Loucy (cell line): ENCODE measurements at regions not wholly inside any gene's neighbourhood (a gene's known extent, or its start where the extent isn't known, plus 50 kb on each side); places are given as distances from the start of the nearest gene placed in this dataset.

ENCODE experiments used
- H2AFZ ChIP-seq: fragments of 200-600 bp; sonication (generic); 2 replicates; pipeline ENCODE4 v1.6.0; 2016; ENCODE audit warnings: antibody characterized with exemption, mild to moderate bottlenecking, low read length, moderate library complexity
- H3F3A ChIP-seq: fragments of 200-600 bp; 2 replicates; pipeline ENCODE4 v1.6.0; 2016; ENCODE audit warnings: antibody characterized with exemption, low read depth, mild to moderate bottlenecking
- H3K27me3 ChIP-seq: fragments of 200-600 bp; sonication (generic); 2 replicates; pipeline ENCODE4 v1.6.1; 2014; ENCODE audit warnings: low read length, mild to moderate bottlenecking; ENCODE audit not compliant: insufficient read depth, poor library complexity, severe bottlenecking
- H3K36me3 ChIP-seq: fragments of 200-600 bp; sonication (generic); 2 replicates; pipeline ENCODE4 v1.6.1; 2016; ENCODE audit warnings: low read length; ENCODE audit not compliant: insufficient read depth
- H3K4me1 ChIP-seq: fragments of 200-600 bp; sonication (generic); 2 replicates; pipeline ENCODE4 v1.5.1; 2014; ENCODE audit warnings: low read length, mild to moderate bottlenecking; ENCODE audit not compliant: insufficient read depth, poor library complexity, severe bottlenecking
- H3K4me2 ChIP-seq: fragments of 200-600 bp; sonication (generic); 2 replicates; pipeline ENCODE4 v1.6.0; 2014; ENCODE audit warnings: antibody characterized with exemption, low read length, low read depth, mild to moderate bottlenecking; ENCODE audit not compliant: poor library complexity, severe bottlenecking
- H3K4me3 ChIP-seq: fragments of 200-600 bp; sonication (generic); 2 replicates; pipeline ENCODE4 v1.5.1; 2014; ENCODE audit warnings: low read length, mild to moderate bottlenecking, mixed read lengths; ENCODE audit not compliant: poor library complexity, severe bottlenecking
- H3K79me2 ChIP-seq: fragments of 200-600 bp; sonication (generic); 2 replicates; pipeline ENCODE4 v1.6.1; 2014; ENCODE audit warnings: low read length; ENCODE audit not compliant: insufficient read depth
- H3K9ac ChIP-seq: fragments of 200-600 bp; sonication (generic); 2 replicates; pipeline ENCODE4 v1.6.0; 2014; ENCODE audit warnings: mild to moderate bottlenecking, low read depth, low read length, moderate library complexity; ENCODE audit not compliant: poor library complexity, severe bottlenecking
- H3K9me2 ChIP-seq: fragments of 200-600 bp; sonication (generic); replicated peaks from 2 replicates; pipeline ENCODE4 v1.6.1; 2016; ENCODE audit warnings: low read depth, low read length, mixed read lengths
- H3K9me3 ChIP-seq: fragments of 200-600 bp; sonication (generic); 2 replicates; pipeline ENCODE4 v1.6.1; 2014; ENCODE audit warnings: mild to moderate bottlenecking, antibody characterized with exemption, low read length, low read depth; ENCODE audit not compliant: insufficient read depth
- H4K20me1 ChIP-seq: fragments of 200-600 bp; sonication (generic); 2 replicates; pipeline ENCODE4 v1.6.0; 2014; ENCODE audit warnings: antibody characterized with exemption, low read length, mild to moderate bottlenecking; ENCODE audit not compliant: insufficient read depth, poor library complexity, severe bottlenecking
- EZH2phosphoT487 ChIP-seq: fragments of 200-600 bp; IDR thresholded peaks from 2 replicates; pipeline ENCODE4 v1.6.1; 2018; ENCODE audit warnings: antibody characterized with exemption, mild to moderate bottlenecking, moderate library complexity, borderline replicate concordance
- TF ChIP-seq, protein P1 (sequence below): fragments of 200-600 bp; sonication (generic); conservative IDR thresholded peaks from 2 replicates; pipeline ENCODE4 v1.5.1; 2014; ENCODE audit warnings: mild to moderate bottlenecking, antibody characterized with exemption, low read length

DNA sequence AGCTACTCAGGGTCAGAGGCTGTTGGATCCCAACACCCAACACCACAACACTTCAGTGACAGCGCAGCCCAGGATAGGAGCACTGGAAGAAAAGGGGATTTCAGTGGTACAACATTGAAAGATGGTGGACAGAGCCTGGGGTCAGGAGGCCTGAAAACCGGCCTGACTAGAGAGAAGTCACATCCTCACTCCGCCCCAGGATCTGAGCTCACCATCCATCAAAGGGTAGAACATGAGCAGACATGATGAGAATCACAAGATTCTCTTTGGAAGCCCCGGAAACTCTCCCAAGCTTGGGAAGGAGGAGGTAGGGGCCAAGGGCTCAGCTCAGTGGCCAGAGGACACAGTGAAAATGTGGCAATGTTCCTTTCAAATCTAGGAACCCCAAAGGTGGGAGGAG, 271.3 kb downstream of the NPHP4 start:
- Histone ChIP-seq H3K27me3 (no peaks in the 10 kb centered on the region), H3F3A (no peaks in the 10 kb centered on the region), H3K4me1 (no peaks in the 10 kb centered on the region), H3K79me2 (no peaks in the 10 kb centered on the region), H3K4me2 (no peak overlapping the region), H3K9me2 (no peaks in the 10 kb centered on the region), H2AFZ (no peak overlapping the region), H3K9me3 (peaks cover 4% of the 10 kb centered on the region; the same call in 1 of the 2 replicates), H4K20me1 (no peaks in the 10 kb centered on the region), H3K4me3 (no peak overlapping the region), H3K36me3 (no peaks in the 10 kb centered on the region), H3K9ac (no peak overlapping the region)
- TF ChIP-seq, protein P1, sequence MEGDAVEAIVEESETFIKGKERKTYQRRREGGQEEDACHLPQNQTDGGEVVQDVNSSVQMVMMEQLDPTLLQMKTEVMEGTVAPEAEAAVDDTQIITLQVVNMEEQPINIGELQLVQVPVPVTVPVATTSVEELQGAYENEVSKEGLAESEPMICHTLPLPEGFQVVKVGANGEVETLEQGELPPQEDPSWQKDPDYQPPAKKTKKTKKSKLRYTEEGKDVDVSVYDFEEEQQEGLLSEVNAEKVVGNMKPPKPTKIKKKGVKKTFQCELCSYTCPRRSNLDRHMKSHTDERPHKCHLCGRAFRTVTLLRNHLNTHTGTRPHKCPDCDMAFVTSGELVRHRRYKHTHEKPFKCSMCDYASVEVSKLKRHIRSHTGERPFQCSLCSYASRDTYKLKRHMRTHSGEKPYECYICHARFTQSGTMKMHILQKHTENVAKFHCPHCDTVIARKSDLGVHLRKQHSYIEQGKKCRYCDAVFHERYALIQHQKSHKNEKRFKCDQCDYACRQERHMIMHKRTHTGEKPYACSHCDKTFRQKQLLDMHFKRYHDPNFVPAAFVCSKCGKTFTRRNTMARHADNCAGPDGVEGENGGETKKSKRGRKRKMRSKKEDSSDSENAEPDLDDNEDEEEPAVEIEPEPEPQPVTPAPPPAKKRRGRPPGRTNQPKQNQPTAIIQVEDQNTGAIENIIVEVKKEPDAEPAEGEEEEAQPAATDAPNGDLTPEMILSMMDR, result no peak
- no peak for TF ChIP-seq EZH2phosphoT487

GRCh38 chr1:5720484-5720883, 271.7 kb downstream of the NPHP4 start:
- no peaks in the 10 kb centered on the region for H3K4me1 ChIP-seq
- TF ChIP-seq, protein P1, result no peak
- TF ChIP-seq EZH2phosphoT487, result no peak
- H4K20me1 ChIP-seq, result no peaks in the 10 kb centered on the region
- H3K9me3 ChIP-seq, result peaks cover 9% of the 10 kb centered on the region; the same call in 1 of the 2 replicates
- no peaks in the 10 kb centered on the region for H3K79me2 ChIP-seq
- no peak overlapping the region for H3K9ac ChIP-seq
- H3K4me2 ChIP-seq, result no peak overlapping the region
- H3K27me3 ChIP-seq, result no peaks in the 10 kb centered on the region
- H2AFZ ChIP-seq, result no peak overlapping the region
- no peaks in the 10 kb centered on the region for H3K36me3 ChIP-seq
- H3K4me3 ChIP-seq, result no peak overlapping the region
- H3K9me2 ChIP-seq, result no peaks in the 10 kb centered on the region
- no peaks in the 10 kb centered on the region for H3F3A ChIP-seq

GRCh38 chr1:5720045-5720444, 272.2 kb downstream of the NPHP4 start:
- no peak overlapping the region for H3K4me2 ChIP-seq
- H3K9me2 ChIP-seq, result no peaks in the 10 kb centered on the region
- no peaks in the 10 kb centered on the region for H3K4me1 ChIP-seq
- H3F3A ChIP-seq, result no peaks in the 10 kb centered on the region
- no peaks in the 10 kb centered on the region for H3K27me3 ChIP-seq
- H3K9me3 ChIP-seq, result peaks cover 9% of the 10 kb centered on the region; the same call in 1 of the 2 replicates
- no peak for TF ChIP-seq EZH2phosphoT487
- TF ChIP-seq, protein P1, result no peak
- H3K36me3 ChIP-seq, result no peaks in the 10 kb centered on the region
- H4K20me1 ChIP-seq, result no peaks in the 10 kb centered on the region
- no peak overlapping the region for H3K9ac ChIP-seq
- H3K79me2 ChIP-seq, result no peaks in the 10 kb centered on the region
- H2AFZ ChIP-seq, result no peak overlapping the region
- no peak overlapping the region for H3K4me3 ChIP-seq
